PFSK-1 (cell line): ENCODE measurements at regions not wholly inside any gene's neighbourhood (a gene's known extent, or its start where the extent isn't known, plus 50 kb on each side); places are given as distances from the start of the nearest gene placed in this dataset.

ENCODE experiments used
- POLR2AphosphoS5 ChIP-seq: IDR thresholded peaks from 2 replicates; pipeline ENCODE4 v1.6.1; 2012; ENCODE audit warnings: low read depth, mild to moderate bottlenecking, control low read depth, low read length, moderate library complexity
- TAF1 ChIP-seq: IDR thresholded peaks from 2 replicates; pipeline ENCODE4 v1.6.1; 2012; ENCODE audit warnings: low read length, control low read depth, borderline replicate concordance; ENCODE audit not compliant: insufficient read depth

DNA sequence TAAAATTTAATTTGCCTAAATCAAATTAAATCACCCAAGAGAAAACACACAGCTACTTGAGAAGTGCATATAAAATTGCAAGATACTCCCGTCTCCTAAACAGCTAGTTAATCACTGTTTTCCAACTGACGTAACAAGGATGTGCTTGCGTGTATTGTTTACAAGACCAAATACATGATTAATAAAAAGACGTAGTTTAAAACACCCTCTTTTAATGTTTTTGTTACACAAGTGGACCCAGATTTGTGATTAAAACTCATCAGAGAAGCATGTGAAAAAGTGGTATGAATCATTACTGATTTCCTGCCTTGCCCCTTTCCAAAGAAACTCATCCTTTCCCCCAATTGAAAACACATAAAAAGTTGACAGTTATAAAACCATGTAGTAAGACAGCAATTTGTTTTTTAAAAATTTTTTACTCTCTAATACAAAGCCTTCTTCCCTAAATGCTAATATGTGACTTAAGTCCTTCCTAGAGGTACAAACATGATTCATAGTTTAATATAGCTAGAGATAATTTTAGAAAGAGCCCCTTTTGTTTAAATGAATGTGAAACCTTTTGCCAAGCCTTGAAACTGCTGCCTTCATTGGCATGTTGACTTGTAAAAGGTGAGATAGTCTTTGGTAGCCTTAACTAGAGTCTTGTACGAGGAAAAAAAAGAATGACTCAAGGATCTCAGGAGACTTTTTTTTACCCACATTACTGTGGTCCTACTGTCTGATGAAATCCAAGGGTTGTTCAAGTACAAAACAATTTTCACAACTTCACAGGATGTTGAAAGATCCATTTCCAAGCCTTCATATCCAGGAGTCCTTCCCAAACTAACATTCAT lies 61.4 kb upstream of the FST start:
- TF ChIP-seq POLR2AphosphoS5, result no peak
- TF ChIP-seq TAF1, result no peak
